NCI-H1105 treated with DMSO at 0.1 percent for 48 hours (cell line): ENCODE measurements at regions not wholly inside any gene's neighbourhood (a gene's known extent, or its start where the extent isn't known, plus 50 kb on each side); places are given as distances from the start of the nearest gene placed in this dataset.
"Not testable (repeated sequence)": the region's sequence is repeated elsewhere in the genome, so short reads cannot be mapped to it uniquely, and the experiment has no call there.

Experiments
- DNase-seq: peaks from one replicate; lab custom pipeline; 2025; lab: John Stamatoyannopoulos, UW

DNA sequence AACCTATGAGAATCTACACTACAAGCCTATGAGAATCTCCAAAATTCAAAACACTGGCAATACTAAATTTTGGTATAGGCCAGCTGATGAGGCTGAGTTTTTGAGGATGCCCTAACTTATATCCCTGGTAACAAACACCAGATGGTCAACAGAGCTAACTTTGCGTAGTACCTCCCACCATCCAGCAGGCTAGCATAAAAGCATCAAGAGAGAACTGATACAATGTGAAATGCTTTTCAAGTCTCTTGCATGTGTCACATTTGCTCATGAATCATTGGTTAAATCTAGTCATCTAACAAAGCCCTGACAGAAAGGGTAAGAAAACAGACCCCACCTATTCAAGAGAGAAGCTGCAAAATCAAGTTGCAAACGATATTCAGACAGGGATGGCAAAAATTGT is 1609.7 kb upstream of the CDH9 start:
- no peak for DNase-seq

DNA sequence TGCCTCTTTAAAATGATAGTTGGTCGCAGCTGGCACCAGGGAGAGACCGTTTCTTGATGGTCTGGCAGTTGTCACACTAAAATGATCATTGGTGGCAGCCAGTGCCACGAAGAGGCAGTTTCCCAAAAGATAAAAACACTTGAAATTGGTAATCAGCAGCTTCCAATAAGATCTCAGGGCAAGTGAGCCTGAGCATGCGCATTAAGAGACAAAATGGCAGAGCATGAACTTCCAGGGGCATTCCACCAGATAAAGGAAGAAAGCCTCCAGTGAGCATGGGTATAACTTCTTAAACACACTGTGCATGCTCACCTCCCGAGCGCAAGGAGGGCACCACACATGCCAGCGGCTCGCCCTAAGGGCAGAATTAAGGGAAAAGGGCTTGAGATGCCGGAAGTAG is 1594.2 kb upstream of the CDH9 start:
- DNase-seq: no peak

DNA sequence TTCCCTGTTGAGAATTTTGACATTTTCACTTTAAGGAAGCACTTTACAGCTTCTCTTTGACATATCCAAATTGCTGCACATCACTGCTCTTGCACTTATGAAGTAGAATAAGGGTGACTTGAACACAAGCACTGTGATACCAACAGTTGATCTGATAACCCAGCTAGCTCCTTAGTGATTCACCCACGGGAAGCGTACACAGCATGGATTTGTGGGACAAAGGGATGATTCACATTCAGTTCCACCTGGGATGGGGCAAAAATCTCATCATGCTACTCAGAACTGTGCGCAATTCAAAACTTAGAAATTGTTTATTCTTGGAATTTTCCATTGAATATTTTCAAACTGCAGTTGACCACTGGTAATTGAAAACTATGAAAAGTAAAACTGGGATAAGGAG is 1565.5 kb upstream of the CDH9 start:
- DNase-seq: no peak

DNA sequence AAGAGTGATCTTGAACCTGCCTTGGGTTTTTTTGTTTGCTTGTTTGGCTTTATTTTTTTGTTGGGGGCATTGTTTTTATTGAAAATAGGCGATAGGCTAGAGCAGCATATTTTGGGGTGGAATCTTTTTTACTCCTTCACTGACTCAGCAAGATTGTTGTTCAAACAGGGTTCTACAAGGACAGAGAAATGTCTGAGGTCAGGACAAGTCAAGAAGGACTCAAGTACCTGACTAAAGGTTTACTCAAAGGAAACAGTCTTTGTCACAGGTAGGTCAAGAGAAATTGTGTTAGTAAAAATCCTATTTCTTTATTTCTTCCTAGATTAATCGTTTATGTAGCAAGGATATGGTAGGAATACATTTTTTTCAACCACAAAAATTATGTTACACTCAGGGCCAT is 1564.0 kb upstream of the CDH9 start:
- no peak for DNase-seq

DNA sequence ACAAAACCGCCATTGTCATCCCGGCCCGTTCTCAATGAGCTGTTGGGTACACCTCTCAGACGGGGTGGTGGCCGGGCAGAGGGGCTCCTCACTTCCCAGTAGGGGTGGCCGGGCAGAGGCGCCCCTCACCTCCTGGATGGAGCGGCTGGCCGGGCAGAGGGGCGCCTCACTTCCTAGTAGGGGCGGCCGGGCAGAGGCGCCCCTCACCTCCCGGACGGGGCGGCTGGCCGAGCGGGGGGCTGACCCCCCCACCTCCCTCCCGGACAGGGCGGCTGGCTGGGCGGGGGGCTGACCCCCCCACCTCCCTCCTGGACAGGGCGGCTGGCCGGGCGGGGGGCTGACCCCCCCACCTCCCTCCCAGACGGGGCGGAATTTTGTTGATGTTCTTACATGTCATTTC is 1558.3 kb upstream of the CDH9 start:
- not testable (repeated sequence) for DNase-seq

DNA sequence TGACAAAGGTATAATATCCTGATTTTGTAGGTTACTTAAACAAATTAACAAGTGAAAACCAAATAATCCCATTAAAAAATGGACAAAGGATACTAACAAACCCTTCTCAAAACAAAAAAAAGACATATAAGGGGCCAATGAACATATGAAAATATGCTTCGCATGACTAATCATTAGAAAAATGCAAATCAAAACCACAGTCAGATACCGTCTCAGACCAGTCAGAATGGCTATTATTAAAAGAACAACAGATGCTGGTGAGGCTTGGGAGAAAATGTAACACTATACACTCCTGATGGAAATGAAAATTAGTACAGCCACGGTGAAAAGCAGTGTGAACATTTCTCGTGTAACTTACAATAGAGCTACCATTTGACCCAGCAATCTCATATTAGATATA is 1542.2 kb upstream of the CDH9 start:
- no peak for DNase-seq

DNA sequence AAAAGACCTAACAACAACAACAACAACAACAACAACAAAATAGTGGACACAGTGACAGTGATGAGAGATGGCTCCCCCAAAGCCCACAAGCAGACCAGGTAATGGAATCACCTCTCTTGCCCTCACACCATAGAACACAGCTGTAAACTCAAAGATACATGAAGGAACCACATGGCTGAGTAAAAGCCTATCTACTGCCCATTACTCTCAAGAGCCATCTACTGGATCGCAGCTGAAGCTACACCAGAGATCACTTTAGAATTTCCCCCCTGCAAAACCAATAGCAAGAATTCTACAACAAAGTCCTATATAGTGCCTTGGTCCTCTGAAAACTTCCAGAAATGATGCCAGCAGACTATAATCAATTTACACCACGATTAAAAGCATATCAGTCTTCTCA is 1537.6 kb upstream of the CDH9 start:
- no peak for DNase-seq

DNA sequence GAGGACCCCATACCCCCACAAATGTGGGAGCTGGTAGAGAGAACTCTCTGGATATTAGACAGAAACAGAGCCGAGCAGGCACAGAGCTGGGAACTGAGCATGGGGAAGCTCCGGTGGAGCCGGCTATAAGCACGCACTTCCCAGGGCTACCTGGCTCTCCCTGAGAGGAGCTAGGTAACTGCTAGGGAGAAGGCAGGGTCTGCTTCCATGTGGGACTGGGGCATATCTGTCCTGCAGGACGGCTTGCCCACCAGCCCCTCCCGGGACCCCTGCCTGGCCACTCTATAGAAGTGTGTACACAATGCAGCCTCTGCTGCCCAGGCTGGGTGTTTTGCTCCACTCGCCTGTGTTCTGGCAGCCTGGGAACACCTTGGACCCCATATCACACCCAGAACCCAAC is 1537.0 kb upstream of the CDH9 start:
- DNase-seq: no peak

DNA sequence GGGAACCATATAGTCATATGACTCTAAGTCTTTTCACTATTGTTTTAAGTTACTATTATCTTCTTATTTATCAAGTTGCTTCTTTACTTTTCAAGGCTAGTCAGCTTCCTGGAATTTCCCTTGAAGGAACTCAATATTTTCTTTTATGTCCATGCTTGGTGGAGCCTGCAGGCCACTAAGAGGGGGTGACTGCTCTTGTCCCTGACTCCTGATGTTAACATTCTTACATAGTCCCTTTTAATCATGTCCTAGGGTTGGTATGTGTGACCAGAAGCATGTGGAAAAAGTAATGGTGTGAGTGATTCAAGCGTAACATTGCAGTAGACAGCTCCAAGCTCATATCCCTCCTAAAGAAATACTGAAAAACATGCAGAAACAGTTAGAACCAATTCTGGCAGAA is 1536.2 kb upstream of the CDH9 start:
- DNase-seq: no peak

DNA sequence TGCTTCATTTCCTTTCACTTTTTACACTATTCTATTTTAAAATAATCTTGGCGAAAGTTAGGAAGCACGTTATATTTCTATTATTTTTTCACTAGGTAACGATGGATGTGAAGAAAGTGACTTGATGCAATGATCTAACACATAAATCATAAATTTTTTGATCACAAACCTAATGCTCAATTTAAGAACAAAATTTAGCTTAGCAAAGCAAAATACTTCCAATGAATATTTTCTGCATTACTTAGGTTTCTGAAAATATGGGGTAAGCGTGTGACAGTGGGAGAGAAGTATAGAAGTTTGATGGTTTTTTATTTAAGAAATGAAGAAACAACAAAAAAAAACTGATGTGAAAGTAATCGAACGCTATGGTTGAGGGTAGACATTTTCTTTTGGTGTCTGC is 1528.7 kb upstream of the CDH9 start:
- no peak for DNase-seq

DNA sequence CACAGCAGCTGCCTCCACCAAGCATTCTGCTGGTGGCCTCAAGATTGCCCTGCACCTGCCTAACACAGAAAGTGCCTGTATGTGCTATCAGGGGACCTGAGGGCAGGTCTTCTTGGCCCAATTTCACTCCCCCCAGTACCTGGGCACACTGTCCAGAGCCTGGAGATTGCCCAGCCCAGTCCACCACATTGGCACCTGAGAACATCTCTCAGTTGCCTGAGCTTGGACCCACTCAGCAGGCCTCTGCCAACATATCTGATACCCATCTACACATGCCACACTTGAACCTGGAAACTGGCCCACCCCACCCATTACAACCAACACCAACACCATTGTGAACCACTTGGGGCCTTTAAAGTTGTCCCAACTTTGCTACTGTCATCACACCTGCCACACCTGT is 1523.1 kb upstream of the CDH9 start:
- no peak for DNase-seq

DNA sequence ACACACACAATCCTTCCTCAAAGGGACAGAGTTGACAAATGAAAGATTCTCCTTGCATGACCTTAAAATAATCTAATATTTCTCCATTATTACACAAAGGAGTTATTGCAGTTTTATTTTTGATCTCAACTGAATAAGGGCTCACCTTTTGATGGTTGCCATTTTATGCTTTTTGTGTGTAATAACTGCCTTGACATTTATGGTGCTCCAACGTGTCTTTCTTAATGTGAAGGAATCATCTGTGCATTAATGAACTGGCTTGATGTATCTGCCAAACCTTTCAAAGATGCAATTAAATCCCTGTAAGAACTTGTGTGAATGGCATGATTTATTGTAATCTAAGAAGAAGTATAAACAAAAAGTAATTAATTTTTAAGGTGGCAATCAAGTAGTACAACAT is 1519.8 kb upstream of the CDH9 start:
- no peak for DNase-seq

DNA sequence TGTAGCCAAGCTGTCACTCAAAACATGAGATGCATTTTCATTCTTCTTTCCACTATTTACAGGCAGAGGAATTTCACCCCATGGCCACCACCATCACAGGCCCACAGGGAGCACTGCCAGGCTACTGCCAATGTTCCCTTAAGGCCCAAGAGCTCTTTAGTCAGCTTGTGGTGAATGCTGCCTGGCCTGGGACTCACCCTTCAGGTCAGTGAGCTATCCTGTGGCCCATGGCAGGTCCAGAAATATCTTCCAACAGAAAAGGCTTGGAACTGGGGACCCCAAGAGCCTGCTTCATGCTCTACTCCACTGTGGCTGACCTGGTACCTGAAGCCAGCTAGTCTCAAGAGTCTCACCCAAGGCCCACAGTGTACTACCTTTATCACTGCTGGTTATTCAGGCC is 1518.7 kb upstream of the CDH9 start:
- no peak for DNase-seq

DNA sequence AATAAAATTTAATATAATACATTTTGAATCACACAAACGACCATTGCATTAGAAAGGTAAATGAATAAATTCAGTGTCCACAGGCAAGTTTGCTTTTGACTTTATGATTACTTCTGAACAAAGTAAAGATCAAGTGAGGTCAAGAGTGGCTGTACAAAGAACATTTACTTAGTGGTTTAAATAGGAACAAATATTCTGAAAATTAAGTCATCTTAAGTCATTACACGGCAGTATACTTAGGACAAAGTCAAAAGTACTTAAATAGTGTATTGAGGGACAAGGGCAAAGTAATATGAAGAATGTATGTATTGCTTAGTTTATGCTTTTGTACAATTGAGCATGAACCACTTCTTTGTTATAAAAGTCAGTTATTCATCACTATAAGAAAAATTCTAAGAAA is 1511.2 kb upstream of the CDH9 start:
- DNase-seq: no peak

DNA sequence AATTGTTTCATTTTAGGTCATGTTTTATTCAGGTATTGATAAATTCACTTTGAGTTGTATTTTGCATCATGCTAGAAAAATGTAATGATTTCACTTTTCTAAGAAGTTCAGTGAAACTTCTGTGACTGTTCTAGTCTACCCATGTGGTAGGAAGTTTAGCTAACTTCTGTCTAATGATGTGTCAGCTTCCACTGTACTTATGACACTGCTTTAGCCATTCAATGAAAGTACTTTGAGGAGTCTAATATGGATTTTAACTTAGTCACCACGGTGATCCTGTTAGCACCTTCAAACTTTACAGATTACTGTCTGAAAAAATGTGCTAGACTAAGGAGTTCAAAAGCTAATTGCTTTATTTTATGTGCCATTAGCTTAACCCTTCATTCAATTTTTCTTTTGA is 1510.5 kb upstream of the CDH9 start:
- no peak for DNase-seq

DNA sequence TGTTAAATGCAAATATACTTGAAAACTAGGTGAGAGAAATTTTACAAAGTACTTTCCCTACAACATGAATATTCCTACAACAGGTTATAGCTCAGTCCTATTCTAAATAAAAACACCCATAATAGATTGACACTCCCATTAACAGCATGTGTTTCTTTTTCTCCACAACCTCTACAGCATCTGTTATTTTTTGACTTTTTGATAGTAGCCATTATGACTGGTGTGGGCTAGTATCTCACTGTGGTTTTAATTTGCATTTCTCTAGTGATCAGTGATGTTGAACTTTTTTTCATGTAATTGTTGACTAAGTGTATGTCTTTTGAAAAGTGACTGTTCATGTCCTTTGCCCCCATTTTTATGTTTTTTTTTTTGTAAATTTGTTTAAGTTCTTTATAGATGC is 1506.1 kb upstream of the CDH9 start:
- no peak for DNase-seq

DNA sequence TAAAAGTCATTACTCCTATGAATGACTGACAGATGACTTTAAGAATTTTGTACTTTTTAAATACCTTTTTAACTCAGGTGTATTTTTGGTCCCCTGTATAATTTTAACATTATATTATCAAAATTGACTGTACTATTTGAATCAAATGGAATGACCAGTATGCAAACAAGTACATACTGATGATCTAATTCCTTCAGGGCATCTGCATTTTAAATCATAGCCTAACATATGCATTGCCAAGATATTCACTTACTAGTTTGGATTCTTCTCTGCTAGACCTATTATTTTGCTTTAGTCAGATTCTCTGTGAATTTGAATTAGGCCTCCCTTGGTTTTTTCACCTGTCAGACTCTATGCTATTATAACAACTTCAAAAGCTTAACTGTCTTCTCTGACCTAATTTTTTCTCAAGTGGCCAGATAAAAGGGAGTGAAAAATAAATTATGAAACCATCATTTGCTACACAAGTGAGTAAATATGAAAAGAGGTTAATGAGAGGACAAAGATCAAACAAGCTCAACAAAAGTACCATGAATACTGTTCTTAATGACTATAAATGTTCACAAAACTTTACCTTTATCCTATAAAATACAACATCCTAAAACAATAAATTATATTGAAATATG is 1505.2 kb upstream of the CDH9 start:
- peak; percentile 69 for DNase-seq

DNA sequence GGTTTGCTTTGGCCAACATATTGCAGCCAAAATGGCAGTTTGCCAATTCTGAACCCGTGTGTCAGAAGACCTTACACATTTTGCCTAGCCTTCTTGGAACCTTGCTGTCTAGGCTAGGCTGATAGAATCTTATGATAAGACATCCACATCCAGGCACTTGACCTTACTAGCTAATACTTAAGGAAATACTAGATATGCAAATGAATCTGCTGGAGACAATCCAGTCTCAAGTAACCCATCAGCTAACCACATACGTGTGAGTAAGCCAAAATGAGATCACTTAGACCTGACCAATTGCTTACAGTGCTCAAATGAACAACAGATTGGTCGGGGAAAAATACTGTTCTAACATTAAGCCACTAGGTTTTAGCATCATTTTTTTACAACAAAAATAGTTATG is 1504.6 kb upstream of the CDH9 start:
- DNase-seq: no peak

DNA sequence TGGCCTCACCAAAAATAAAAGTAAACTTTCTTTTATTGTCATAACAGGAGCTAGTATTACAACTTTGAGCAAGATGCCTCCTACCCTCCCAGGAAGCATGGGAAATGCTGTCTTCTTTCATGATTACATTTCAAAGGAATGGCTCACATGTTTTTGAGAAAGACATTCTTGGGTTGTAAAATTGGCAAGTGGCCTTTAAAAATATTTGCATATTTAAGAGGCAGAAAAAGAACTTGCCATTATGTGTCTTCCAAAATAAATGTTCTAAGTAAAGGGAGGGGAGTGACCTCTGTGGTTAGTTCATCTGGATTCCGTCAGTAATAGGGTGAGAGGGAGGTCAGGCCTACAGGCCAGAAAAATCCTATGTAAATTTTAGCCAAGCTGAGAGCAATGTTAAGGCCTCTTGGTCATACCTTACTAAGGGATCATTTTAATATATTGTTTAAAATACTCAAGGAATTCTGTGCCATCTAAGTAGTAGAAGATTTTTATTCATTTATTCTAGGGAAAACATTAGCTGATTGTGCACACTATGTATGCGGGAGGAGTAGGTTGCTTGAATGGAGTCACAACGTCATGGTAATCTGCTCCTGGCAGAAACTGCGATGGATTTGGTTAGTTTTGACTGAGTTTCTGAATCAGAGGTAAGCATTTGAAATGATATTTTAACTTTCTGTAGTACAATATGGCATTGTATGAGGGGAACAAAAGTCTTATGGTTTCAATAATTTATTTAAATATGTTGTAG is 1485.7 kb upstream of the CDH9 start:
- no peak for DNase-seq

DNA sequence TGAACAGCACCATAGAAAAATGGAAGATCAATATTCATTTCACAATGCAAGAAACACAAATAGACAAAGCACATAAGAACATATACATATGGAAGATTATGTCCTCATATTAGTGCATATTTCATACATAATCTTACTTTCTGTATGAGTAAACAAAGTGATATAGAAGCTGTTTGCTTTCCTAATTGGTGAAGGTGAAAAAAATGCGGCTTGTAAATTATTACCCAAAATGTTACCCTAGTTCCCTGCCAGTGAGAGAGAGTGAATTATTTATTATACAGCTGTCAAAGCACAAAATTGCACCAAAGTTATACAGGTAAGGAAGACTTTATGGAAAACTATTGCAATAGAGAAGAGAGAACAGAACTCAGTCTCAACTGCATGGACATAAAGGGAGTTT is 1485.0 kb upstream of the CDH9 start:
- DNase-seq: no peak

DNA sequence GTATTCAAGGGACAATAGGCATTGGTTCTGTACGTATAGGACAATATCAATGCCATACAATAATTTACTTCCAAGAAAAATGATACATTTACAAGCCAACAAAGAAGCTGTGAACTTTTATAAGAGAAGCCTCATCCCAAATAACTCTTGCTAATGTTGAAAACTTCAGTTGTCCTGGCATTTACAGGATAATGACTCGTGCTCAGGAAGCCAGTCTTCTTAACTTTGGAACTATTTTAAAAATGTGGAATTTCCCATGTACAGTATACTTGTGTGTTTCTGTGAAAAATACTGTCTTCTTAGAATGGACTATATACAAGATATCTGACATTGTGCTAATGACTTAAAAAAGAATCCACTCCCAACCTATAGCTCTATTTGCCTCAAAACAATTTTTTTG is 1479.3 kb upstream of the CDH9 start:
- DNase-seq: no peak

DNA sequence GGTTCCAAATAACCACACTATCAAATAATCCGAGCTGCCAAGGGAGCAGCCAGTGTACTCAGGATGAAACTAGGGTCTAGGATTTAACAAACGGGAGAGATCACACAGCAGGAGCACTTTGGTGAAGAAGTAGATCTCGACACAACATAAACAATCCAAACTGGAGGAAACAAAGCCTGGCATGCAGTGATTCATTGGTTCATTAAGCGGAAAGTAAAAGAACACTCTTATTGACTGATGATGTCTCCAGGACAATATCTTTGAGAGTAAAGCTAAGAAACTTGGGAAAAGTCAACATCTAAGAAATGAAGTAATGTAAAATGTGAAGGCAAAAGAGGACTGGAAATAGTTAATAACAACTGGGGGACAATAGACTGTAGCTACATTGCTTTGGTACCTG is 1478.3 kb upstream of the CDH9 start:
- DNase-seq: no peak

DNA sequence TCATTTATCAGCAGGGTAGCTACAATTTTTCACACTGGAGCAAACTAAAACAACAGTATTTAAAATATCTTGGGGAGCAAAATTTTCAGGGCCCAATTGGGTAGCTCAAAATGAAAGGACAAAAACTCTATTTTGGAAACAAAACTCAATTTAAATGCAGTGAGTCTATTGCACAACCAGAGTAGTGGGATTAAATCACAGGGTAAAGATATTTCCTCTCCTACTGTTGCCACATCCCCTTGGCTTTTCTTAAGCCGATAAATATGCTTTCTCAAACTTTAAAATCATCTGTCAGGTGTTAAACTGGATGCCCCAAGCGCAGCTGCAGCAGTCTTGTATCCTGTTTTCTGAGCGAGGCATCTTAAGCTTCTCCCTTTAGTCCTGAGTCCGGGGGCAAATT is 1474.3 kb upstream of the CDH9 start:
- DNase-seq: no peak

DNA sequence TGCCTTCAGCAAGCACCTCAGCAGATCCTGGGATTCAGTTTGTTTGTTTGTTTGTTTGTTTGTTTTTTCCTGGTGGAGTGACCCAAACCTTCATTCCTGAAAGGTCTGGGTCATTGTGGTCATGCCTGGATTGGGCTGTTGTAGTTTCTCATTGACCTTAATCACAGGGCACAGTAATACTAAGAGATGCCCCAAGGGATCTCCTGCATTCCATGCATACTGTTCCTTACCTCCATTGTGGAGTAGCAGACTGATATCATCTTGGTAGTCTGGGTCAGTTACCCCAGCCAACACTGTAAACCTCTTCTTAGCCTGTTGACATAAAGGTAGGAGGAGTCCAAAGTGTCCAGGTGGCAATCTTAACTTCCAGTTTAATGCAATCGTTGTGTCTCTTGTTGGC is 1466.7 kb upstream of the CDH9 start:
- no peak for DNase-seq
